ENCODE measurements at regions not wholly inside any gene's neighbourhood (a gene's known extent, or its start where the extent isn't known, plus 50 kb on each side); places are given as distances from the start of the nearest gene placed in this dataset.

GRCh38 chr12:24198070-24198469, 248.6 kb upstream of the SOX5 start:
- peaks cover 22% of the 10 kb centered on the region for H3K4me1 Mint-ChIP-seq
- peaks cover 2% of the 10 kb centered on the region for H3K9me3 Mint-ChIP-seq
- H3K36me3 Mint-ChIP-seq (ENCODE audit: low read depth), result no peaks in the 10 kb centered on the region
- H3K27ac Mint-ChIP-seq (ENCODE audit: unreplicated experiment), result no peak overlapping the region
- H3K4me3 Mint-ChIP-seq, result no peak overlapping the region
- no peak for TF ChIP-seq CTCF (conservative IDR thresholded peaks at IDR 0.05)
- no peak for DNase-seq (ENCODE audit: low read depth, low spot score)
- no peaks in the 10 kb centered on the region for H3K27me3 Mint-ChIP-seq (ENCODE audit: low read depth)

- Mint-ChIP-seq H3K9me3 (peaks cover 1% of the 10 kb centered on the region), H3K4me1 (peaks cover 22% of the 10 kb centered on the region), H3K36me3 (ENCODE audit: low read depth) (no peaks in the 10 kb centered on the region), H3K4me3 (no peak overlapping the region), H3K27ac (ENCODE audit: unreplicated experiment) (peak overlapping the region; percentile 57), H3K27me3 (ENCODE audit: low read depth) (no peaks in the 10 kb centered on the region)
- TF ChIP-seq CTCF (conservative IDR thresholded peaks at IDR 0.05), result no peak
- no peak for DNase-seq (ENCODE audit: low read depth, low spot score)
Measured at GRCh38 chr12:24197532-24197931, 248.1 kb upstream of the SOX5 start.

- no peak overlapping the region for H3K4me3 Mint-ChIP-seq
- H3K9me3 Mint-ChIP-seq, result peaks cover 3% of the 10 kb centered on the region
- DNase-seq (ENCODE audit: low read depth, low spot score), result no peak
- TF ChIP-seq CTCF (conservative IDR thresholded peaks at IDR 0.05), result no peak
- peaks cover 3% of the 10 kb centered on the region for H3K36me3 Mint-ChIP-seq (ENCODE audit: low read depth)
- H3K4me1 Mint-ChIP-seq, result peaks cover 22% of the 10 kb centered on the region
- no peaks in the 10 kb centered on the region for H3K27me3 Mint-ChIP-seq (ENCODE audit: low read depth)
- H3K27ac Mint-ChIP-seq (ENCODE audit: unreplicated experiment), result no peak overlapping the region
Measured at GRCh38 chr12:24195063-24195462, 245.6 kb upstream of the SOX5 start.

GRCh38 chr12:24191117-24191516, 241.6 kb upstream of the SOX5 start:
- Mint-ChIP-seq H3K4me1 (no peaks in the 10 kb centered on the region), H3K36me3 (ENCODE audit: low read depth) (peaks cover 14% of the 10 kb centered on the region), H3K9me3 (peaks cover 3% of the 10 kb centered on the region), H3K27me3 (ENCODE audit: low read depth) (no peaks in the 10 kb centered on the region), H3K27ac (ENCODE audit: unreplicated experiment) (no peak overlapping the region), H3K4me3 (no peak overlapping the region)
- no peak for TF ChIP-seq CTCF (conservative IDR thresholded peaks at IDR 0.05)
- DNase-seq (ENCODE audit: low read depth, low spot score), result no peak

- H3K36me3 Mint-ChIP-seq (ENCODE audit: low read depth), result peaks cover 17% of the 10 kb centered on the region
- H3K4me3 Mint-ChIP-seq, result no peak overlapping the region
- TF ChIP-seq CTCF (conservative IDR thresholded peaks at IDR 0.05), result no peak
- no peak overlapping the region for H3K27ac Mint-ChIP-seq (ENCODE audit: unreplicated experiment)
- H3K27me3 Mint-ChIP-seq (ENCODE audit: low read depth), result no peaks in the 10 kb centered on the region
- H3K4me1 Mint-ChIP-seq, result no peaks in the 10 kb centered on the region
- peaks cover 5% of the 10 kb centered on the region for H3K9me3 Mint-ChIP-seq
- DNase-seq (ENCODE audit: low read depth, low spot score), result no peak
Measured at GRCh38 chr12:24185782-24186181, 236.3 kb upstream of the SOX5 start.

GRCh38 chr12:24177889-24178288, 228.4 kb upstream of the SOX5 start:
- Mint-ChIP-seq H3K9me3 (peaks cover 7% of the 10 kb centered on the region), H3K36me3 (ENCODE audit: low read depth) (peaks cover 7% of the 10 kb centered on the region), H3K27ac (ENCODE audit: unreplicated experiment) (no peak overlapping the region), H3K4me1 (peaks cover 7% of the 10 kb centered on the region), H3K27me3 (ENCODE audit: low read depth) (no peaks in the 10 kb centered on the region), H3K4me3 (no peak overlapping the region)
- TF ChIP-seq CTCF (conservative IDR thresholded peaks at IDR 0.05), result no peak
- no peak for DNase-seq (ENCODE audit: low read depth, low spot score)
